ENCODE measurements at regions not wholly inside any gene's neighbourhood (a gene's known extent, or its start where the extent isn't known, plus 50 kb on each side); places are given as distances from the start of the nearest gene placed in this dataset.
"Not testable (repeated sequence)": the region's sequence is repeated elsewhere in the genome, so short reads cannot be mapped to it uniquely, and the experiment has no call there.

DNA sequence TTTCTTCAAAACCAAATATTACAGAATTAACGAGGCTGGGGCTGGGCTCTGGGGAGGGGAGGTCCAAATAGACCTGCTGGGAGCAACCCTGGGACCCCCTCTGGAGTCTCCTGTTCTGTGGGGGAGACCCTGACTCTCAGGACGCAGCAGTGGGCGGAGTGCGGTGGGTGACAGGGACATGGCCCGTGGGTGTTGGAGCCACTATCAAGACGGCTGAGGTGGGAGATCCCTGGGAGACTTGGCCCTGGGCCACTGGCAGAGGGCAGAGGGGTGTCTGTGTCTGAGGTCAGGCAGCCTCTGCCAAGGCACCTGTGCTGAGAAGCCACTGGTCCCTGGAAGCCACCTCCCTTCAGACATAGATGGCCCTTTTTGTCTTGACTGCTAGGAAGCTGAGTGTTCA is 79.5 kb upstream of the CTDP1 start:
- TF ChIP-seq, protein P1, sequence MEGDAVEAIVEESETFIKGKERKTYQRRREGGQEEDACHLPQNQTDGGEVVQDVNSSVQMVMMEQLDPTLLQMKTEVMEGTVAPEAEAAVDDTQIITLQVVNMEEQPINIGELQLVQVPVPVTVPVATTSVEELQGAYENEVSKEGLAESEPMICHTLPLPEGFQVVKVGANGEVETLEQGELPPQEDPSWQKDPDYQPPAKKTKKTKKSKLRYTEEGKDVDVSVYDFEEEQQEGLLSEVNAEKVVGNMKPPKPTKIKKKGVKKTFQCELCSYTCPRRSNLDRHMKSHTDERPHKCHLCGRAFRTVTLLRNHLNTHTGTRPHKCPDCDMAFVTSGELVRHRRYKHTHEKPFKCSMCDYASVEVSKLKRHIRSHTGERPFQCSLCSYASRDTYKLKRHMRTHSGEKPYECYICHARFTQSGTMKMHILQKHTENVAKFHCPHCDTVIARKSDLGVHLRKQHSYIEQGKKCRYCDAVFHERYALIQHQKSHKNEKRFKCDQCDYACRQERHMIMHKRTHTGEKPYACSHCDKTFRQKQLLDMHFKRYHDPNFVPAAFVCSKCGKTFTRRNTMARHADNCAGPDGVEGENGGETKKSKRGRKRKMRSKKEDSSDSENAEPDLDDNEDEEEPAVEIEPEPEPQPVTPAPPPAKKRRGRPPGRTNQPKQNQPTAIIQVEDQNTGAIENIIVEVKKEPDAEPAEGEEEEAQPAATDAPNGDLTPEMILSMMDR (conservative IDR thresholded peaks at IDR 0.05; ENCODE audit: control insufficient read depth, insufficient read depth, low read depth, low read length): no peak
- H3K4me3 ChIP-seq (ENCODE audit: control insufficient read depth, low read depth, low read length): no peak overlapping the region
- DNase-seq (ENCODE audit: low read depth): no peak

DNA sequence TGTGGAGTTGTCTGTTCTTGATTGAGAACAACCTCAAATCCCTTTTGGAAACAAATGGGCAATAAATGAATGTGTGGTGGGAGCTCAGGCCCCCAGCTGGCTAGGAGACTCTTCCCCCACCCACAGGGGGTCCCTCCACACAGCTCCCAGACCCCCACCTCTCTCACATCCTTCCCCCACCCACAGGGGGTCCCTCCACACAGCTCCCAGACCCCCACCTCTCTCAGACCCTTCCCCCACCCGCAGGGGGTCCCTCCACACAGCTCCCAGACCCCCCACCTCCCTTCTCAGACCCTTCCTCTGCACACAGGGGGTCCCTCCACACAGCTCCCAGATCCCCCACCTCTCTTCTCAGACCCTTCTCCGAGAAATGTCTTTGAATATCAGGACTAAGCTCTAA is 79.0 kb upstream of the CTDP1 start:
- no peak for DNase-seq (ENCODE audit: low read depth)
- H3K4me3 ChIP-seq (ENCODE audit: control insufficient read depth, low read depth, low read length): no peak overlapping the region
- TF ChIP-seq, protein P1 (conservative IDR thresholded peaks at IDR 0.05; ENCODE audit: control insufficient read depth, insufficient read depth, low read depth, low read length): no peak

DNA sequence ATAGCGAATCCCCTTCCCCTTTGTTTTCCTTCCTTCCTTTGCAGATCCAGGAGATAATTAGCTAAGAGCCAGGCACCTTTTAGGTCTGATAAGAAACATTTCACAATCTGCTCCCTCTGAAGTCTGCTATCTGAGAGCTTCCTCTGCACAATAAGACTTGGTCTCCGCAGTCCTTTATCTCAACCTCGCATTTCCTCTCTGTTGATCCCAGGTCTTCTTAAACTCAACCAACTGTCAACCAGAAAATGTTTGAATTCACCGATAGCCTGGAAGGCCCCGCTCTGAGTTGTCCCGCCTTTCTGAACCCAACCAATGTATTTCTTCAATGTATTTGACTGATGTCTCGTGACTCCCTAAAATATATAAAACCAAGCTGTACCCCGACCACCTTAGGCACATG is 78.4 kb upstream of the CTDP1 start:
- H3K4me3 ChIP-seq (ENCODE audit: control insufficient read depth, low read depth, low read length): no peak overlapping the region
- DNase-seq (ENCODE audit: low read depth): no peak
- TF ChIP-seq, protein P1 (conservative IDR thresholded peaks at IDR 0.05; ENCODE audit: control insufficient read depth, insufficient read depth, low read depth, low read length): no peak

DNA sequence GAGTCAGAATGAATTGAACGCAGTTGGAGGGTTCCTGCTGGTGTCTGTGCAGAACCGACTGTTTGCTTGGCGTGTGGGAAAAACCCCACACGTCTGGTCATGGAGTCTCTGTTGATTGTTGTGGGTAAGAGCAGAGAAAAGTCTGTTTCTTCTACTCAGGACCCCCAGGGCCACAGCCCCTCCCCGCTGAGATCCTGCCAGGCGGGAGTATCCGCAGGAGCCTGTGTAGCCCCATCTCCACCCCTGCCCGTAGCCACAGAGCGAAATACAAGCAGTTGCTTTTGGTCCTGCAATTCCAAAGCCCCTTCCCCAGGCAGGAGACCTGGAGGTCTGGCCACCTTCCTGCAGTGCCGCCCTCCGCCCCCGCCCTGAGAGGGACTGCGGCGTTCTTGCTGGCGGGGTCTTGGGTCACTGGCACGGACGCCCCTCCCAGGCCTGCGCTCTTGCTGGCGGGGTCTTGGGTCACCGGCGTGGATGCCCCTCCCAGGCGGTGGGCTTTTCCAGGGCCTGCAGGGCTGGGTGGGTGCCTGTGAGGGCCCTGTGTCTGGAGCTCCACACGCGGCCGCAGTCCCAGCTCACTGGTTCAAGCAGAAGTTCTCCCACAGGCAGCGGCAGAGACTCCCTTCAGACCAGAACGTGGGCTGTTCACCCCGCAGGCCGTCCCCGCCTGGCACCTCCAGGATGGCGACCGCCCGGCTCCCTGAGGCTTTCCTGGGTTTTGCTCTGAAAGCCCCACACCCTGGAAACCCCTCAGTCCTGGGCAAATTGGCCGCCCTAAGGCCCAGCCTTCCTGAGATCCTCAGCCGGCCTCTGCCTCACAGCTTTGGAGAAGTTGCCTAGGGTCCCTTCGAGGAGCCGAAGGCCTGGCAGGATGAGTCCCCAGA is 76.0 kb upstream of the CTDP1 start:
- DNase-seq (ENCODE audit: low read depth): no peak
- TF ChIP-seq, protein P1 (conservative IDR thresholded peaks at IDR 0.05; ENCODE audit: control insufficient read depth, insufficient read depth, low read depth, low read length): no peak
- no peak overlapping the region for H3K4me3 ChIP-seq (ENCODE audit: control insufficient read depth, low read depth, low read length)

DNA sequence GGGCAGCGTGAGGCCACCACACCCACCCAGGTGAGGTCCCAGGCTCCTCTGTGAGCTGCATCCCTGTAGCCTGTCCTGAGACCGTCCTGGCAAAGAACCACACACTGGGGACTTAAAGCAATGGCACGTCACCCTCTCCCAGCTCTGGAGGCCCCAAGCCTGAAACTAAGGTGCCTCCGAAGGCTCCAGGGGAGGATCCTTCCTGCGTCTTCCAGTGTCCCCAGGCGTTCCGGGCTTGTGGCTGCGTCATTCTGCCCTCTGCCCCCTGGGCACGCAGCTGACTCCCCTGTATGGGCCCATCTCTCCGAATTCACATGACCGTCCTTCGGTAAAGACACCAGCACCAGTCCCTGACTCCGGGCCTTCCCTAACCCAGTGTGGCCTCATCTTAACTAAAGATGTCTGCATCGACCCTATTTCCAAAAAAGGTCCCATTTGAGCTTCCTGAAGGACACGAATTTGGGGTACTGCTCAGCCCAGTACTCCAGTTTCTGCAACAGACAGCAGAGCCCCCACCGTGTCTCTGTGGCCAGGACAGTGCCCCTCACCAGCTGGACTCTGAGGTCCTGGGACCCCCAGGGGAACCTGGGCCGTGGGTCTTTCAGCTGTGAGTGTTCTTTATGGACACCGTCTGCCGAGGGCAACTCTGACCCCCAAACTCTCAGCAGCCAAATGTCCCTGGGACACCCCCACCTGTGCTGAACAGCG is 75.2 kb upstream of the CTDP1 start:
- no peak for DNase-seq (ENCODE audit: low read depth)
- TF ChIP-seq, protein P1 (conservative IDR thresholded peaks at IDR 0.05; ENCODE audit: control insufficient read depth, insufficient read depth, low read depth, low read length): no peak
- H3K4me3 ChIP-seq (ENCODE audit: control insufficient read depth, low read depth, low read length): no peak overlapping the region

GRCh38 chr18:79604913-79605880 is 74.4 kb upstream of the CTDP1 start:
- no peak for DNase-seq (ENCODE audit: low read depth)
- TF ChIP-seq, protein P1 (conservative IDR thresholded peaks at IDR 0.05; ENCODE audit: control insufficient read depth, insufficient read depth, low read depth, low read length): no peak
- no peak overlapping the region for H3K4me3 ChIP-seq (ENCODE audit: control insufficient read depth, low read depth, low read length)

GRCh38 chr18:79606071-79606470 is 73.5 kb upstream of the CTDP1 start:
- H3K4me3 ChIP-seq (ENCODE audit: control insufficient read depth, low read depth, low read length): not testable (repeated sequence)

More at GRCh38 chr18:79606071-79606470, 73.5 kb upstream of the CTDP1 start:
- not testable (repeated sequence) for DNase-seq (ENCODE audit: low read depth)

All from fibroblast of mammary gland (primary cell).